8988T (cell line): ENCODE measurements at regions not wholly inside any gene's neighbourhood (a gene's known extent, or its start where the extent isn't known, plus 50 kb on each side); places are given as distances from the start of the nearest gene placed in this dataset.
"Not testable (repeated sequence)": the region's sequence is repeated elsewhere in the genome, so short reads cannot be mapped to it uniquely, and the experiment has no call there.

Experiments
- DNase-seq: peaks from one replicate; pipeline ENCODE4 v3.0.0; 2011

- DNase-seq = not testable (repeated sequence)
Observed at GRCh38 chr2:91498065-91498449, 2806.6 kb downstream of the RPIA start.

- DNase-seq = not testable (repeated sequence)
Observed at GRCh38 chr2:91498513-91499250, 2807.2 kb downstream of the RPIA start.

- DNase-seq = not testable (repeated sequence)
Observed at GRCh38 chr2:91499431-91500050, 2808.1 kb downstream of the RPIA start.

GRCh38 chr2:91500246-91500977 is 2808.9 kb downstream of the RPIA start:
- not testable (repeated sequence) for DNase-seq

GRCh38 chr2:91500978-91501310 is 2809.5 kb downstream of the RPIA start:
- not testable (repeated sequence) for DNase-seq

- not testable (repeated sequence) for DNase-seq
Observed at GRCh38 chr2:91501481-91502080, 2810.1 kb downstream of the RPIA start.

- DNase-seq = not testable (repeated sequence)
Observed at GRCh38 chr2:91503572-91503958, 2812.1 kb downstream of the RPIA start.

GRCh38 chr2:91503959-91504741 is 2812.7 kb downstream of the RPIA start:
- not testable (repeated sequence) for DNase-seq

GRCh38 chr2:91508816-91509215 is 2817.3 kb downstream of the RPIA start:
- not testable (repeated sequence) for DNase-seq

GRCh38 chr2:91509276-91509675 is 2817.8 kb downstream of the RPIA start:
- not testable (repeated sequence) for DNase-seq

- not testable (repeated sequence) for DNase-seq
Observed at GRCh38 chr2:91511166-91511565, 2819.7 kb downstream of the RPIA start.

- not testable (repeated sequence) for DNase-seq
Observed at GRCh38 chr2:91515966-91516365, 2824.5 kb downstream of the RPIA start.

- DNase-seq = not testable (repeated sequence)
Observed at GRCh38 chr2:91516669-91517068, 2825.2 kb downstream of the RPIA start.

- DNase-seq = not testable (repeated sequence)
Observed at GRCh38 chr2:91517846-91518245, 2826.4 kb downstream of the RPIA start.

GRCh38 chr2:91518361-91518981 is 2827.0 kb downstream of the RPIA start:
- not testable (repeated sequence) for DNase-seq

- DNase-seq = not testable (repeated sequence)
Observed at GRCh38 chr2:91519359-91519758, 2827.9 kb downstream of the RPIA start.

GRCh38 chr2:91519914-91520313 is 2828.4 kb downstream of the RPIA start:
- DNase-seq = not testable (repeated sequence)

GRCh38 chr2:91520523-91520922 is 2829.1 kb downstream of the RPIA start:
- not testable (repeated sequence) for DNase-seq

GRCh38 chr2:91520972-91521535 is 2829.6 kb downstream of the RPIA start:
- not testable (repeated sequence) for DNase-seq

- DNase-seq = not testable (repeated sequence)
Observed at GRCh38 chr2:91521944-91522343, 2830.5 kb downstream of the RPIA start.

- not testable (repeated sequence) for DNase-seq
Observed at GRCh38 chr2:91522877-91523276, 2831.4 kb downstream of the RPIA start.

- DNase-seq = not testable (repeated sequence)
Observed at GRCh38 chr2:91523751-91524150, 2832.3 kb downstream of the RPIA start.
